ENCODE measurements at regions not wholly inside any gene's neighbourhood (a gene's known extent, or its start where the extent isn't known, plus 50 kb on each side); places are given as distances from the start of the nearest gene placed in this dataset.

GRCh38 chr4:12588582-12588981 lies 895.6 kb downstream of the RAB28 start:
- H3K36me3 ChIP-seq (ENCODE audit: insufficient read depth, low read length), result no peaks in the 10 kb centered on the region
- no peaks in the 10 kb centered on the region for H3K9me2 ChIP-seq (ENCODE audit: insufficient read depth, low read length)
- H3K9ac ChIP-seq (ENCODE audit: low read length), result no peak overlapping the region
- no peaks in the 10 kb centered on the region for H4K20me1 ChIP-seq (ENCODE audit: insufficient read depth)
- no peaks in the 10 kb centered on the region for H3K27me3 ChIP-seq (ENCODE audit: insufficient read depth, low read depth, low read length)
- H3F3A ChIP-seq (ENCODE audit: insufficient read depth, low read length, poor library complexity, severe bottlenecking), result no peaks in the 10 kb centered on the region
- no peak overlapping the region for H2AFZ ChIP-seq (ENCODE audit: low read depth, low read length)
- no peak for TF ChIP-seq SMC3 (conservative IDR thresholded peaks at IDR 0.05; ENCODE audit: poor library complexity)
- TF ChIP-seq CTCF (IDR thresholded peaks at IDR 0.05; ENCODE audit: poor library complexity, severe bottlenecking), result no peak
- no peaks in the 10 kb centered on the region for H3K9me3 ChIP-seq (ENCODE audit: low read length)
- no peak overlapping the region for H3K4me2 ChIP-seq (ENCODE audit: low read length)
- H3K27ac ChIP-seq (ENCODE audit: low read length), result no peak overlapping the region
- no peaks in the 10 kb centered on the region for H3K79me2 ChIP-seq (replicated peaks; ENCODE audit: insufficient read depth, low read length)
- H3K4me3 ChIP-seq (ENCODE audit: low read length), result no peak overlapping the region

GRCh38 chr4:12586242-12587006 lies 897.7 kb downstream of the RAB28 start:
- no peaks in the 10 kb centered on the region for H3K9me3 ChIP-seq (ENCODE audit: low read length)
- H3K36me3 ChIP-seq (ENCODE audit: insufficient read depth, low read length), result no peaks in the 10 kb centered on the region
- H3K4me2 ChIP-seq (ENCODE audit: low read length), result no peak overlapping the region
- H3K9ac ChIP-seq (ENCODE audit: low read length), result no peak overlapping the region
- H3F3A ChIP-seq (ENCODE audit: insufficient read depth, low read length, poor library complexity, severe bottlenecking), result no peaks in the 10 kb centered on the region
- no peak overlapping the region for H3K27ac ChIP-seq (ENCODE audit: low read length)
- no peaks in the 10 kb centered on the region for H4K20me1 ChIP-seq (ENCODE audit: insufficient read depth)
- H3K9me2 ChIP-seq (ENCODE audit: insufficient read depth, low read length), result no peaks in the 10 kb centered on the region
- no peaks in the 10 kb centered on the region for H3K27me3 ChIP-seq (ENCODE audit: insufficient read depth, low read depth, low read length)
- no peak overlapping the region for H2AFZ ChIP-seq (ENCODE audit: low read depth, low read length)
- no peak overlapping the region for H3K4me3 ChIP-seq (ENCODE audit: low read length)
- H3K79me2 ChIP-seq (replicated peaks; ENCODE audit: insufficient read depth, low read length), result no peaks in the 10 kb centered on the region
- TF ChIP-seq REST (IDR thresholded peaks at IDR 0.05; ENCODE audit: borderline replicate concordance) (no peak), POLR2AphosphoS5 (IDR thresholded peaks at IDR 0.05) (no peak), RAD21 (conservative IDR thresholded peaks at IDR 0.05) (no peak), CTCF (IDR thresholded peaks at IDR 0.05; ENCODE audit: poor library complexity, severe bottlenecking) (no peak)
